Ureter (tissue), 1 donor: ENCODE measurements at regions not wholly inside any gene's neighbourhood (a gene's known extent, or its start where the extent isn't known, plus 50 kb on each side); places are given as distances from the start of the nearest gene placed in this dataset.

Experiments
- DNase-seq: peaks from one replicate; pipeline ENCODE4 v3.0.0-alpha.2; 2020; ENCODE audit warnings: low spot score
- donor health status: DM: yes; HTN: yes; CAD: no.

- DNase-seq, result no peak
Measured at GRCh38 chr14:101025696-101026095, 122.2 kb upstream of the RTL1 start.

- no peak for DNase-seq
Measured at GRCh38 chr14:101026341-101026740, 122.8 kb upstream of the RTL1 start.

- no peak for DNase-seq
Measured at GRCh38 chr14:101027291-101027690, 123.8 kb upstream of the RTL1 start.

GRCh38 chr14:101027966-101028365 is 124.4 kb upstream of the RTL1 start:
- DNase-seq, result no peak

GRCh38 chr14:101028971-101029667 is 125.6 kb upstream of the RTL1 start:
- DNase-seq, result no peak

GRCh38 chr14:101029668-101030290 is 126.3 kb upstream of the RTL1 start:
- DNase-seq, result no peak

GRCh38 chr14:101030586-101030985 is 127.1 kb upstream of the RTL1 start:
- DNase-seq, result no peak

- DNase-seq, result no peak
Measured at GRCh38 chr14:101031186-101031585, 127.7 kb upstream of the RTL1 start.

GRCh38 chr14:101031721-101032120 is 128.2 kb upstream of the RTL1 start:
- no peak for DNase-seq

GRCh38 chr14:101032433-101032832 is 128.9 kb upstream of the RTL1 start:
- no peak for DNase-seq

- DNase-seq, result no peak
Measured at GRCh38 chr14:101033006-101033405, 129.5 kb upstream of the RTL1 start.

GRCh38 chr14:101033446-101034165 is 130.1 kb upstream of the RTL1 start:
- no peak for DNase-seq

GRCh38 chr14:101034986-101035385 is 131.5 kb upstream of the RTL1 start:
- no peak for DNase-seq

- no peak for DNase-seq
Measured at GRCh38 chr14:101035466-101036225, 132.1 kb upstream of the RTL1 start.

- DNase-seq, result no peak
Measured at GRCh38 chr14:101037021-101037817, 133.7 kb upstream of the RTL1 start.

- no peak for DNase-seq
Measured at GRCh38 chr14:101039031-101039754, 135.7 kb upstream of the RTL1 start.

- no peak for DNase-seq
Measured at GRCh38 chr14:101039755-101040138, 136.2 kb upstream of the RTL1 start.

- DNase-seq, result no peak
Measured at GRCh38 chr14:101040538-101041442, 137.3 kb upstream of the RTL1 start.

- no peak for DNase-seq
Measured at GRCh38 chr14:101043891-101044290, 140.4 kb upstream of the RTL1 start.

GRCh38 chr14:101044741-101045140 is 141.2 kb upstream of the RTL1 start:
- DNase-seq, result no peak
